CD14-positive monocyte (primary cell): ENCODE measurements at regions not wholly inside any gene's neighbourhood (a gene's known extent, or its start where the extent isn't known, plus 50 kb on each side); places are given as distances from the start of the nearest gene placed in this dataset.

Source experiments
- DNase-seq, 3 donors: peaks; one replicate each; pipeline ENCODE4 v3.0.0-alpha.2; 2011 to 2022
- H2AFZ ChIP-seq: 2 replicates; pipeline ENCODE4 v1.6.0; 2012; ENCODE audit warnings: mild to moderate bottlenecking, low read depth, low read length, inconsistent platforms; ENCODE audit not compliant: insufficient read depth, poor library complexity, severe bottlenecking
- H3K27ac ChIP-seq, 2 donors: 1 replicate in 1 of 2; 2 replicates in 1 of 2; pipeline ENCODE4 v1.5.1; 2012 to 2013; ENCODE audit warnings: low read length in 2 of 2, control low read depth in 1 of 2, inconsistent platforms in 1 of 2, low read depth in 1 of 2, mild to moderate bottlenecking in 1 of 2
- H3K27me3 ChIP-seq, 2 donors: one replicate each; pipeline versions ENCODE4 v1.6.0 to v1.6.1; 2011 to 2013; ENCODE audit warnings: low read length in 2 of 2; ENCODE audit not compliant: control insufficient read depth in 2 of 2, insufficient read depth in 2 of 2
- H3K36me3 ChIP-seq, 2 donors: replicated peaks in 1 of 2; 1 replicate in 1 of 2; 2 replicates in 1 of 2; pipeline versions ENCODE4 v1.5.1 to v1.6.1; 2012 to 2013; ENCODE audit warnings: low read length in 2 of 2, control low read depth in 1 of 2, inconsistent platforms in 1 of 2, mild to moderate bottlenecking in 1 of 2; ENCODE audit not compliant: insufficient read depth in 2 of 2, control insufficient read depth in 1 of 2
- H3K4me1 ChIP-seq, 2 donors: 1 replicate in 1 of 2; 2 replicates in 1 of 2; pipeline versions ENCODE4 v1.5.1 to v1.6.1; 2012 to 2013; ENCODE audit warnings: low read length in 2 of 2, control low read depth in 1 of 2, inconsistent platforms in 1 of 2, mild to moderate bottlenecking in 1 of 2, moderate library complexity in 1 of 2; ENCODE audit not compliant: insufficient read depth in 2 of 2, control insufficient read depth in 1 of 2
- H3K4me2 ChIP-seq: replicated peaks from 2 replicates; pipeline ENCODE3; 2012; ENCODE audit warnings: low read length, moderate library complexity, mild to moderate bottlenecking; ENCODE audit not compliant: poor library complexity, severe bottlenecking; ENCODE audit errors: extremely low read depth
- H3K4me3 ChIP-seq, 3 experiments: fragments of 200-600 bp in 1 of 3; sonication (generic) in 1 of 3; replicated peaks in 1 of 3; 1 replicate in 2 of 3; 2 replicates in 1 of 3; pipeline ENCODE4 v1.5.1; 2011 to 2013; ENCODE audit warnings: low read length in 3 of 3, mild to moderate bottlenecking in 3 of 3, control low read depth in 2 of 3, low read depth in 2 of 3, inconsistent platforms in 1 of 3, moderate library complexity in 1 of 3
- H3K79me2 ChIP-seq: 2 replicates; pipeline ENCODE4 v1.6.0; 2012; ENCODE audit warnings: mild to moderate bottlenecking, control low read depth, inconsistent platforms, low read length, moderate library complexity; ENCODE audit not compliant: insufficient read depth
- H3K9ac ChIP-seq: 2 replicates; pipeline ENCODE4 v1.6.0; 2017; ENCODE audit warnings: low read length, mild to moderate bottlenecking; ENCODE audit not compliant: insufficient read depth, poor library complexity, severe bottlenecking
- H3K9me3 ChIP-seq, 2 donors: replicated peaks in 1 of 2; 1 replicate in 1 of 2; 2 replicates in 1 of 2; pipeline versions ENCODE4 v1.5.1 to v1.6.1; 2012 to 2013; ENCODE audit warnings: low read length in 2 of 2, control low read depth in 1 of 2; ENCODE audit not compliant: control insufficient read depth in 1 of 2, insufficient read depth in 1 of 2
- H4K20me1 ChIP-seq: 2 replicates; pipeline ENCODE4 v1.6.0; 2012; ENCODE audit warnings: mild to moderate bottlenecking, low read length, control low read depth, moderate library complexity; ENCODE audit not compliant: insufficient read depth
- H3K27ac Mint-ChIP-seq, 7 donors: one replicate each; pipeline ENCODE4 v1.8.0; 2020; ENCODE audit warnings: mild to moderate bottlenecking in 7 of 7, mixed read lengths in 7 of 7, moderate library complexity in 6 of 7, inconsistent platforms in 2 of 7
- H3K27me3 Mint-ChIP-seq, 3 donors: one replicate each; pipeline ENCODE4 v1.8.0; 2021 to 2022; ENCODE audit warnings: low read depth in 3 of 3, mild to moderate bottlenecking in 3 of 3, mixed read lengths in 3 of 3, moderate library complexity in 3 of 3, inconsistent platforms in 1 of 3
- H3K36me3 Mint-ChIP-seq, 2 donors: one replicate each; pipeline ENCODE4 v1.8.0; 2020; ENCODE audit warnings: mixed read lengths in 2 of 2, inconsistent platforms in 1 of 2, mild to moderate bottlenecking in 1 of 2
- H3K4me1 Mint-ChIP-seq: one replicate; pipeline ENCODE4 v1.8.0; 2020; ENCODE audit warnings: mild to moderate bottlenecking, mixed read lengths
- H3K4me3 Mint-ChIP-seq, 2 donors: one replicate each; pipeline ENCODE4 v1.8.0; 2020; ENCODE audit warnings: mild to moderate bottlenecking in 2 of 2, mixed read lengths in 2 of 2, moderate library complexity in 1 of 2
- H3K9me3 Mint-ChIP-seq, 7 donors: one replicate each; pipeline ENCODE4 v1.8.0; 2020 to 2022; ENCODE audit warnings: mixed read lengths in 7 of 7, mild to moderate bottlenecking in 6 of 7, moderate library complexity in 6 of 7, inconsistent platforms in 2 of 7
- CTCF ChIP-seq: fragments of 200-600 bp; IDR thresholded peaks from one replicate; pipeline ENCODE4 v1.8.0; 2022; ENCODE audit warnings: antibody characterized with exemption, mild to moderate bottlenecking
- WGBS: methylation state at CpG from one replicate; pipeline ENCODE4 v1.1.5; 2013; ENCODE audit warnings: missing lambda C conversion rate; ENCODE audit not compliant: insufficient coverage; 5-methylcytosine and 5-hydroxymethylcytosine counted together
- intact Hi-C, 2 donors: fragments of 100-400 bp; cut with micrococcal nuclease; formaldehyde crosslinking; loops; one replicate each; pipeline versions ENCODE4 v1.15.0 to v1.15.1; 2023

GRCh38 chr13:50664951-50665350 is 178.5 kb downstream of the DLEU7 start:
- intact Hi-C loops = no loop called here

GRCh38 chr13:50668049-50668448 is 175.4 kb downstream of the DLEU7 start:
- no peak overlapping the region for H3K9ac ChIP-seq
- H3K27me3 Mint-ChIP-seq = no peaks in the 10 kb centered on the region
- 55% methylated on average over 4 of the region's 6 CpGs for WGBS

More at GRCh38 chr13:50664951-50665350, 178.5 kb downstream of the DLEU7 start:
- H3K36me3 Mint-ChIP-seq = no peaks in the 10 kb centered on the region
- no peak overlapping the region for H3K4me3 ChIP-seq
- no peak overlapping the region for H3K9ac ChIP-seq
- peaks cover 13 to 22% (median 20%) of the 10 kb centered on the region in 7 donors for H3K9me3 Mint-ChIP-seq
- H3K4me1 Mint-ChIP-seq = peaks cover 16% of the 10 kb centered on the region
- 100% methylated on average over 2 of the region's 2 CpGs for WGBS
- no peak overlapping the region for H3K27ac ChIP-seq
- DNase-seq = no peak
- peaks cover 15 to 20% of the 10 kb centered on the region in 2 donors for H3K4me1 ChIP-seq
- no peaks in the 10 kb centered on the region for H3K36me3 ChIP-seq
- H3K27me3 Mint-ChIP-seq = peaks cover 0 to 3% (median 0%) of the 10 kb centered on the region in 3 donors
- H4K20me1 ChIP-seq = no peaks in the 10 kb centered on the region
- H3K4me2 ChIP-seq = no peak overlapping the region
- H3K4me3 Mint-ChIP-seq = no peak overlapping the region
- H3K27ac Mint-ChIP-seq = no peak overlapping the region
- H2AFZ ChIP-seq = no peak overlapping the region
- H3K79me2 ChIP-seq = no peaks in the 10 kb centered on the region
- no peaks in the 10 kb centered on the region for H3K27me3 ChIP-seq
- peaks cover 14 to 21% of the 10 kb centered on the region in 2 donors for H3K9me3 ChIP-seq
- TF ChIP-seq CTCF = no peak

More at GRCh38 chr13:50668049-50668448, 175.4 kb downstream of the DLEU7 start:
- Histone ChIP-seq H3K9me3 (peaks cover 14 to 21% of the 10 kb centered on the region in 2 donors), H3K4me2 (no peak overlapping the region), H3K27me3 (no peaks in the 10 kb centered on the region), H3K79me2 (no peaks in the 10 kb centered on the region), H4K20me1 (no peaks in the 10 kb centered on the region), H3K36me3 (no peaks in the 10 kb centered on the region), H3K4me3 (no peak overlapping the region), H3K27ac (no peak overlapping the region), H2AFZ (no peak overlapping the region), H3K4me1 (peaks cover 15 to 20% of the 10 kb centered on the region in 2 donors)
- peak; percentile 7 to 29 (median 15) for DNase-seq
- no peak overlapping the region for H3K4me3 Mint-ChIP-seq
- no peaks in the 10 kb centered on the region for H3K36me3 Mint-ChIP-seq
- no peak for TF ChIP-seq CTCF
- no peak overlapping the region for H3K27ac Mint-ChIP-seq
- H3K9me3 Mint-ChIP-seq = peaks cover 10 to 21% (median 19%) of the 10 kb centered on the region in 7 donors
- intact Hi-C loops = no loop called here
- peaks cover 17% of the 10 kb centered on the region for H3K4me1 Mint-ChIP-seq
